Activated CD8-positive, alpha-beta memory T cell treated with anti-CD3 and anti-CD28 coated beads for 24 hours (primary cell): ENCODE measurements at regions not wholly inside any gene's neighbourhood (a gene's known extent, or its start where the extent isn't known, plus 50 kb on each side); places are given as distances from the start of the nearest gene placed in this dataset.

Source experiments
- DNase-seq: peaks from one replicate; pipeline ENCODE4 v3.0.0-alpha.2; 2020

DNA sequence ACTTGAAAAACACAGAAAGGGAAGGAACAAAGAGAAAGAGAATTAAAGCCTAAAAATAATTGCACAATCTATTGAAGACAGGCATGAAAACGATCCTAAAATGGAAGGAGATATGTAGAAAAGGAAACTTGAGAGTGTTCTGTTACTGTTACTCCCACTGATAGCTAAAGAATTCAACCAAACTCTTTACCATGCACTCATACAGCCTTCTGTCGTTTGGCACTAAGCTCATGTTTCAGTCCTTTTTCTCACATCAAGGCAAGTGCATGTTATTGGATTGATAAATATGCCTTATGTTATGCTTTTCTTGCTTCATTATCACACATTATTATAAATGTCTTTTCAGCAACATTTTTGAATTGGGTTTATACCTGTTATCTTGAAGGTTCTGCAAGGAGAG lies 696.5 kb downstream of the EFNA5 start:
- no peak for DNase-seq

DNA sequence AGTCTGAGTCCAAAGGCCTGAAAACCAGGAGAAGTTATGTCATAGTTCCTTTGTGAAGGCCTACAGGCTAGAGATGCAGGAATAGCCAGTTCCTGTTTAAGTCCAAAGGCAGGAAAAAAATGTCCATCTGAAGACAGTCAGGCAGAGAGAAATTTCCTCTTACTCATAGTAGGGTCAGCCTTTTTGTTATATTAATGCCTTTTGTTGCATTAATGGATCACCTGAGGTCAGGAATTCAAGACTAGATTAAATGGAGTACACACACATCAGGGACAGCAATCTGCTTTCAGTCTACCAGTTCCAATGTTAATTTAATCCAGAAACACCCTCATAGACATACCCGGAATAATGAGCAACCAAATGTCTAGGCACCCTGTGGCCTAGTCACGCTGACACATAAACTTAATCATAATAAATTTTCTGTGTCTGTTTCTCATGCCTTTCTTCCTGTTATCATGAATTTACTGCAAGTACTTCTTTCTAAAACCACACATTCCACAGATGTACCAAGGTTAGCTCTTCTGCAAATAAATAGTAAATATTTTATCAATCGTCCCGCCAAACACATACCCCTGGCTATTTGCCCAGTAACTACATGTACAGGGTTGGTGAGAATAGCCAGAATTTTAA lies 703.9 kb downstream of the EFNA5 start:
- DNase-seq: no peak

DNA sequence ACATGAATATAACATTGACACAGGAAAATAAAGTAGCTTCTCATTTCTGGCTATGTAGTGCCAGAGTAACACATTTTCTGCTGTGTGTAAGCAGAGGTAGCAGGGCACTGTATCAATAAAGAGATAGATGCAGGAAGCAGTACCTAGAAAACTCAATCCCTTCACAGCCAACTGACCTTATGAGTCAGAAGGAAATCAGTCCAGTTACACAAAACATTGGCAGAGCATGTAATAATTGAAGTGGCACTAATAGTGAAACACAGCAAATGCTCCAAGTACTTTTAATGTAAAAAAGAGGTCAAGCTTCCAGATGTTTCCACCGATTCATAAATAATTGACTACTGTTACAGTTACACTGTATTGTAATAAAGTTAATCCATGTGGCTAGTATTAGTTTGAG lies 706.6 kb downstream of the EFNA5 start:
- DNase-seq: no peak

DNA sequence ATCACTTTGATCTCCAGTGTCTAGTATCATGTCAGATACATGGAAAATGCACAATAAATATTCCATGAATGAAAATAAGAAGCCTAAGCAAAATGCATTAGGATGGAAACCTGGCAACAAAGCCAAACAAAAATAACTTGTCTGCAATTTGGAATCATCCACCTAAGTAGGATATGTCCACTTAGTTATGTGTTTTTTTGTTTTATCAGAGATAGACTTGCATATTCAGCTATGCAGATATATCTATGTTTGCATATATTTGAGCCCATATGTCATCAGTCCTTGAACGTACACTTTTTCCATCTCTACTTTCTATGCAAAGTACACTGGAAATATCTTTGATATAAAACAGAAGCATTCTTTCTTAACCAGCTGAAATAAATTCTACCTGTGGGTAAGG lies 707.1 kb downstream of the EFNA5 start:
- DNase-seq: no peak

DNA sequence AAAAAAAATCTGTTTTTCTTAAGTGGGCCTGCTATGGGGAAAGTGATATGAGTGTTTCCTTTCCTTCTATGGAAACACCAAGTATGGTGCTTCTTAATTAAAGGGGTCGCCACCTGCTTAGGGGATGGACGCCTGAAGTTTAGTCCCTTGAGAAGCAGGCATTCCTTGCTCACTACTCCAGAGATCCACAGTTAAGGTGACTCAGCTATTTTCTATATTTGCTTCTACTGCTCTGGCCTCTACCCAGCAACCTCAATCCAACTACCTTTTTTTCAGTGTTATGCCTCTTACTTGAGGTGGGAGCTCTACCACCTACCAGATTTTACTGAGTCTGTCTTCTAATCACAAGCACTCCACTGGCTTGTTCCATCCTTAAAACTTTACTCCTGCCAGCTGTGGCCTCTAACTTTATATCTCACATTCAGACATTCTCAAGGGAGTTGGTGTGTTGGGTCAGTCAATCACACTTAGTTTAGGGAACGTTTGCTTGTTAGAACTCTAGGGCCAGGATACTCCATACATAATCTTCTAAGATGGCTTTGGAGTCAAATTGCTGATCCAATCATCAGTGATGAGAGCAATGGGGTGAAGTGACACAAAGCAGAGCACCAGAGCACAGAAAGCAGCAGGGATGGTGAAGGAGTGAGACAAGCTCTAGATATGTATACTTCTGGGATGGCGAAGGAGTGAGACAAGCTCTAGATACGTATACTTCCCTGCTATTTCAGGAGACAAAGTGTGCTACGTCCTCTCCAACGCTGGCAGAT lies 708.1 kb downstream of the EFNA5 start:
- DNase-seq: no peak

DNA sequence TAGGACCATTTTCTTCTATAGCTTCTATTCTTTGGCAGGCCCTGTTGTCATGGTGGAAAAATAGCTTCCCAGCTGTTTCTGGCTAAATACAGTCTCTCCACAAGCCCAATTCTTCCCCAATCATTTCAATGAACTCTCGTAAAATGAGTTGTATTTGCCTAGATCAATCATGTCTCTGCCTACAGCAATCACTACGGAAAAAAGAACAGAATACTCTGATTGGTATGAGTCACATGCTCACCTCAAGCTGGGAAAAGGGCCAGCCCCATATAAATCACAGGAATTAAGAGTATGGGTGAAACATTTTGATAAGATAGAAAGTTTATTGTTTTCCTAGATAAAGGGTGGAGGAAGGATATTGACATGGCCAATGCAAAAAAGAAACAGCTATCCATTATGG lies 711.4 kb downstream of the EFNA5 start:
- no peak for DNase-seq

- DNase-seq: no peak
These were observed 713.4 kb downstream of the EFNA5 start for GRCh38 chr5:106957336-106957735.

DNA sequence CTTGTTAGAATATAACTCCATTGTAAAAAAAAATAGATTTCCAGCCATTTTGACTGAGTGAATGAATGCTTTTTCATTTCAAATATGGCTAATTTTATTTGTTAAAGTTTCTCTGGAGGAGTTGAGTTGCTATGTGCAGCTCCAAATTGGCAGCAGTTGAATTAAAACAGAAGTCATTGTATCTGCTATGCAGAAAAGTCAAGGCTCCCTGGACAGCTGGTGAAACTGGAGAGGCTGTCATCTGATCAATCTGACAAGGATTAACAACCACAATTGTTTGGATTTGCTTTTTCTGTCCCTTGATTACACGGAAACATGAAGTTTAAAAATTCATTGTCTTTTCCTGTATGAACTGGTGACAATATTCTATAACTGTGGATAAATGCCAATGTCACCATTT lies 713.9 kb downstream of the EFNA5 start:
- no peak for DNase-seq

GRCh38 chr5:106956187-106956586 lies 714.5 kb downstream of the EFNA5 start:
- DNase-seq: no peak

DNA sequence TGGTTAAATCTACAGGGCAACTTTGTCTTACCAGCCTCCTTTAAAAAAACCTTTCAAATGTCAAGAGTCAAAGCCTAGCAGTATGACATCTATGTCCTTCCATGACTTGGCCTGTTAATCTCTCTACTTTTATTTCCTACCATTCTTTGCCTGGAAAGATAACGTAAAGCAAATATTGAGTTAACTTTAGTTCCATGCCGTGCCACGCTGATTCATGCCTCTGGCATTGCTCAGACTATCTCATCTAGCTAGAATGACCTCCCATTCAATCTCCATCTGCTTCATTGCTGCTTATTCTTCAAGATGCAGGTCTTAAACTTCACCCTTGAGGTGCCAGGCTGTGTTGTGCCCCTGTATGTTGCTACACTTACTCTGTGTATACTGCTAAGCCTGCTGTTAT lies 729.8 kb downstream of the EFNA5 start:
- no peak for DNase-seq

DNA sequence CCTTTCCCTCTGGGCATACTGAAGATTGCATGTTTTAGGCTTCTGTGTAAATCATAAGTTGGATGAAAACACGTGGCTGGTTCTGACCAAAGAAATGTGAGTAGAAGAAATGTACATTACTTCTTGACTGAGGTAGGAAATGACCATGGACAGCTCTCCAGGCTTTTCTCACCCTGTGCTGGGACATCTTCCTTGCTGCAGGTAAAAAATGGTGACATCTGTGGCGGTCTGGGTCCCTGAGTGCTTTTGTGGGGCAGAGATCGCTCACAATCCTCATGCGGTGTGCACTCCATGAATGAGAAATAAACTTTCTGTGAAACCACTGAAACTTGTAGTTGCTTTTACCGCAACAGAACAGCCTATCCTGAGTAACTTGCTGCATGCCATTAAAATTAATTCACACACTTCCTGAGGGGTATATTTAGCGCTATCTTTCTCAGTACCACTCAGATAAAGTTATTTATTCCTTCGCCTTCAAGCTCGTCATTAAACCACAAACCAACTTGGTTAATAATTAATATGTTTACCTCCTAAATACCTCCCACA lies 730.4 kb downstream of the EFNA5 start:
- DNase-seq: no peak

- no peak for DNase-seq
These were observed 747.3 kb downstream of the EFNA5 start for GRCh38 chr5:106923409-106923808.

GRCh38 chr5:106921567-106921966 lies 749.2 kb downstream of the EFNA5 start:
- DNase-seq: no peak

DNA sequence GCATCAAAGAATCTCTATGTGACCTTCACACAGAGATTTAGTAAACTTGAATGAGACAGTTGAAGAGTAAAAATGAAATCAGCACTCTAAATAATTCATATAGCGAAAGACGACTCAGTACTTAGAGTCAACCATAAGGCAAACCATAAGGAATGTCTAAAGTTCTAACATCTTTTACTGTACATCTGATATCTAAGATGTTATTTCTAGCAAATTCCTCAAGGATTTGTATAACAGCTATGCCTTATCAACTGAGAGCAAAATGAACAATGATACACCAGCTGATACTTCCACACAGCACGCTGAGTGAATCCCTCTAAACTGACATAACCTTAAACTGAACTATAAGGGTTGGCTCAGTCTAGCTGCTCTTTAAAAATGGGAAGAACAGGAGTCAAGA lies 760.3 kb downstream of the EFNA5 start:
- no peak for DNase-seq

DNA sequence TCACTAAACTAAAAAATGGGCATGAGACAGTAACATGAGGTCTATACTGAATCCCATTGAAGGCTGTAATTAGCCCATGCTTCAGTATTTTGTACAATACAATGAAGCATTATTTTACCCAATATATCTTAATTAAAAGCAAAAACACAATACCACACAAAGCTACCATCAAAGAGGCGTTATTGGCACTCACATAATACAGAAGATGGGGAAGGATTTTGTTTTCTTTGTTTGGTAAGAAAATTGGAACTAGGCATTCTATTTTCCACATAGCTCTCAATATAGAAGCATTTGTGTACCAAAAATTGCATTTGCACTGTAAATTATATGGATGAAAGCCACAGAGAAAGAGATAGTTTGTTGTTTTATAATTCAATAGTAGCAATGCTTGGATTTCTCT lies 761.0 kb downstream of the EFNA5 start:
- no peak for DNase-seq

DNA sequence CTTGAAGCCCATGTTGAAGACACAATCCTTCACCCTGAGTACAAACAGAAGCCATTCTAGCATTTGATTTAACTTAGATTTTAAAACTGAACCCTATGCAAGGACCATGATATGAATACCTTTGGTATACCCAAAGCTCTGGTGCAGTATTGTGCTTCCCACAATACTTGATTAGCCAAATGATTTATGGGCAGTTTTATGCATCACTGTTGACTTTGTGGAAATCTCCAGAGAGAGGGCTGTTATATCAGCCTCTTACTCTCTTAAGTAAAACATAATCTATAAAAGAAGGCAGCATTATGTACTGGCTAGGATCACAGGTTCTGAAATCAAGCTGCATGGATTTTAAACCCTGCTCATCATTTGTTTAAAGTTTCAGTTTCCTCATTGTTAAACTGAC lies 762.8 kb downstream of the EFNA5 start:
- no peak for DNase-seq

GRCh38 chr5:106906199-106906598 lies 764.5 kb downstream of the EFNA5 start:
- DNase-seq: no peak

DNA sequence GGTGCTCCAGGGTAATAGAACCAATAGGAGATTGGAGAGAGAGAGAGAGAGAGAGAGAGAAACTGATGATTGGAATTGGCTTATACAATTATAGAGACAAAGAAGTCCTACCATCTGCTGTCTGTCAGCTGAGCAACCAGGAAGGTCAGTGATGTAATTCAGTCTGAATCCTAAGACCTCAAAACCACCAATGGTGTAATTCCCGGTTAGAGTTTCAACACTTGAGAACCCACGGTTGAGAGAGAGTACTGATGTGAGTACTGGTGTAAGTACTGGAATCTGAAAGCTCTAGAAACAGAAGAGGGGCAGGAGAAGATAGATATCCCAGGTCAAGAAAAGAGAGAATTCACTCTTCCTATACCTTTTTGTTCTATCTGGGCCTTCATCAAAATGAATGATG lies 775.8 kb downstream of the EFNA5 start:
- no peak for DNase-seq

DNA sequence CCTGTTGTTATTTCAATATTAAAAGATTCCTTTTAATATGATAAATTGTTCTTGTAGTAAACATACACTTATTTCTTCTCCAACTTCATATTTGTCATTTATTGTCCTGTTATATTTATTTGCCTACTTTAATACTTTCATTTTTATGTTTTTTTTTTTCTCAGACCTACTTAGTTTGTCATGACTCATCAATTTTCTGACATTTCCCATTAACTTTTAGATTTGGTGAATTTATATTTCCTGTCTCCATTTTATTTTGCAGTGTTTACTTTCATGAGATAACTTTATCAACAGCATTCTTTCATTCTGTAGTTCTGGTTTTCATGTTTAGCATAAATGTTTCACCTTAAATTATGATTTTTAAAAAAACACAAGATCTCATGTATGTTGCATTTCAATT lies 788.7 kb downstream of the EFNA5 start:
- DNase-seq: no peak

GRCh38 chr5:106880656-106881055 lies 790.1 kb downstream of the EFNA5 start:
- DNase-seq: no peak

- DNase-seq: no peak
These were observed 792.9 kb downstream of the EFNA5 start for GRCh38 chr5:106877881-106878280.

GRCh38 chr5:106876665-106877194 lies 794.0 kb downstream of the EFNA5 start:
- no peak for DNase-seq

GRCh38 chr5:106876298-106876622 lies 794.5 kb downstream of the EFNA5 start:
- DNase-seq: no peak

- no peak for DNase-seq
These were observed 795.0 kb downstream of the EFNA5 start for GRCh38 chr5:106875591-106876297.
